Endothelial cell of umbilical vein (primary cell): ENCODE measurements at regions not wholly inside any gene's neighbourhood (a gene's known extent, or its start where the extent isn't known, plus 50 kb on each side); places are given as distances from the start of the nearest gene placed in this dataset.
A peak's percentile ranks its signal among the peaks of the same experiment; 100 is the strongest.

Source experiments
- BruUV-seq: library from RNA; stranded (reverse); fragments of 400-500 nt; replicated peaks from 2 replicates; lab custom pipeline; 2021; lab: Mats Ljungman, UMichigan
- CTCF ChIA-PET: fragments of 300-600, 350-600 bp; sonication (Branson Sonifier 250); formaldehyde crosslinking; loops from one replicate; lab custom pipeline; 2021; ENCODE audit warnings: antibody characterized with exemption, inconsistent platforms; lab: Charles Lee
- POLR2A ChIA-PET: fragments of 300-600, 350-600 bp; sonication (Branson Sonifier 250); formaldehyde crosslinking; loops from one replicate; lab custom pipeline; 2021; ENCODE audit warnings: antibody characterized with exemption, inconsistent platforms; lab: Charles Lee
- DNase-seq: peaks from one replicate; pipeline ENCODE4 v3.0.0-alpha.2; 2011; ENCODE audit warnings: low read depth, low spot score
- FAIRE-seq: peaks from 2 replicates; lab custom pipeline; 2011; peaks lifted over from hg19 to GRCh38; lab: Jason Lieb, UNC
- H2AFZ ChIP-seq: 2 replicates; pipeline ENCODE4 v1.6.0; 2012; ENCODE audit warnings: low read depth, low read length, control low read depth, inconsistent platforms
- H3K27ac ChIP-seq: 2 replicates; pipeline ENCODE4 v1.5.1; 2011; ENCODE audit warnings: low read depth, mild to moderate bottlenecking, control low read depth, low read length, moderate library complexity; ENCODE audit not compliant: insufficient read depth
- H3K27me3 ChIP-seq, 2 experiments: 2 replicates each; pipeline versions ENCODE4 v1.6.0 to v1.6.1; 2011; ENCODE audit warnings: low read length in 2 of 2, mixed read lengths in 1 of 2; ENCODE audit not compliant: control insufficient read depth in 2 of 2, insufficient read depth in 2 of 2
- H3K36me3 ChIP-seq, 2 experiments: 2 replicates in 1 of 2; 3 replicates in 1 of 2; pipeline ENCODE4 v1.5.1; 2011; ENCODE audit warnings: low read length in 2 of 2, mild to moderate bottlenecking in 1 of 2, moderate library complexity in 1 of 2; ENCODE audit not compliant: control insufficient read depth in 2 of 2, insufficient read depth in 2 of 2; ENCODE audit errors: extremely low read depth in 1 of 2
- H3K4me1 ChIP-seq: 3 replicates; pipeline ENCODE4 v1.5.1; 2011; ENCODE audit warnings: mild to moderate bottlenecking, low read length; ENCODE audit not compliant: control insufficient read depth, insufficient read depth; ENCODE audit errors: extremely low read depth
- H3K4me2 ChIP-seq: 2 replicates; pipeline ENCODE4 v1.6.1; 2011; ENCODE audit warnings: low read length, control low read depth, mixed read lengths; ENCODE audit not compliant: insufficient read depth
- H3K4me3 ChIP-seq, 3 experiments: fragments of 200-600 bp in 1 of 3; sonication (generic), shearing (Covaris generic) in 1 of 3; replicated peaks in 1 of 3; 2 replicates each; pipeline ENCODE4 v1.5.1; 2011 to 2016; ENCODE audit warnings: control low read depth in 3 of 3, low read length in 3 of 3, mild to moderate bottlenecking in 2 of 3, inconsistent platforms in 1 of 3, low read depth in 1 of 3, moderate library complexity in 1 of 3; ENCODE audit not compliant: insufficient read depth in 1 of 3
- H3K79me2 ChIP-seq: 2 replicates; pipeline ENCODE4 v1.6.0; 2012; ENCODE audit warnings: low read length, inconsistent platforms; ENCODE audit not compliant: control insufficient read depth, insufficient read depth
- H3K9ac ChIP-seq: replicated peaks from 2 replicates; pipeline ENCODE3; 2011; ENCODE audit warnings: low read length, control low read depth; ENCODE audit not compliant: insufficient read depth; ENCODE audit errors: extremely low read depth
- H3K9me1 ChIP-seq: replicated peaks from 3 replicates; pipeline ENCODE4 v1.6.0; 2011; ENCODE audit warnings: mild to moderate bottlenecking, low read length; ENCODE audit not compliant: control insufficient read depth, insufficient read depth; ENCODE audit errors: extremely low read depth
- H3K9me3 ChIP-seq: replicated peaks from 2 replicates; pipeline ENCODE4 v1.5.1; 2012; ENCODE audit warnings: low read length, inconsistent platforms; ENCODE audit not compliant: control insufficient read depth, insufficient read depth
- H4K20me1 ChIP-seq: replicated peaks from 2 replicates; pipeline ENCODE3; 2011; ENCODE audit warnings: mild to moderate bottlenecking, low read length; ENCODE audit not compliant: control insufficient read depth, insufficient read depth; ENCODE audit errors: extremely low read depth
- CTCF ChIP-seq, 2 donors: IDR thresholded peaks; 1 replicate in 1 of 2; 2 replicates in 1 of 2; pipeline ENCODE4 v1.5.1; 2011; ENCODE audit warnings: low read length in 2 of 2, mild to moderate bottlenecking in 2 of 2, moderate library complexity in 2 of 2, control low read depth in 1 of 2, inconsistent platforms in 1 of 2, low read depth in 1 of 2; ENCODE audit not compliant: insufficient read depth in 1 of 2; ENCODE audit errors: extremely low read depth in 1 of 2
- FOS ChIP-seq: IDR thresholded peaks from 2 replicates; pipeline ENCODE4 v1.6.1; 2011; ENCODE audit warnings: mild to moderate bottlenecking, low read length, moderate library complexity, borderline replicate concordance; ENCODE audit not compliant: insufficient read depth
- GATA2 ChIP-seq: IDR thresholded peaks from 2 replicates; pipeline ENCODE4 v1.7.0; 2011; ENCODE audit warnings: low read depth, mild to moderate bottlenecking, moderate library complexity, mixed read lengths, low read length; ENCODE audit not compliant: insufficient read length, insufficient read depth
- JUN ChIP-seq: IDR thresholded peaks from 2 replicates; pipeline ENCODE4 v1.6.1; 2011; ENCODE audit warnings: borderline replicate concordance, low read depth; ENCODE audit not compliant: insufficient read length, insufficient read depth
- POLR2A ChIP-seq: IDR thresholded peaks from 2 replicates; pipeline ENCODE4 v1.6.1; 2012; ENCODE audit warnings: low read depth, mild to moderate bottlenecking, control low read depth, low read length
- POLR2AphosphoS5 ChIP-seq: IDR thresholded peaks from 2 replicates; pipeline ENCODE4 v1.6.1; 2012; ENCODE audit warnings: low read depth, mild to moderate bottlenecking, control low read depth, low read length, moderate library complexity; ENCODE audit not compliant: insufficient read depth
- dilution Hi-C: fragments of 300-500 bp; cut with MboI; formaldehyde crosslinking; loops from one replicate; pipeline ENCODE4 v1.15.0; 2019; ENCODE audit warnings: low sequenced_read_pairs; ENCODE audit not compliant: extremely low pct_ligation_motif_present
- intact Hi-C: fragments of 100-400 bp; cut with micrococcal nuclease; formaldehyde crosslinking; loops from one replicate; pipeline ENCODE4 v1.10.0; 2022

- no peaks in the 10 kb centered on the region for H3K36me3 ChIP-seq
- H3K4me2 ChIP-seq = peak overlapping the region; percentile 91
- BruUV-seq = no TSS peak
- ChIA-PET POLR2A (interaction anchor here (0.6 to 6.2 kb wide), 14 partner anchors 9 to 153 kb away, joined by 3 to 53 read pairs (median 8); partner anchors contain the start of gene SCHIP1), CTCF (interaction anchor here (0.9 to 9.7 kb wide), 16 partner anchors 12 to 260 kb away, joined by 3 to 145 read pairs (median 5); partner anchors contain the start of genes IL12A and SCHIP1)
- no peaks in the 10 kb centered on the region for H3K9me3 ChIP-seq
- TF ChIP-seq GATA2 = no peak
- TF ChIP-seq POLR2A = peak; percentile 55
- DNase-seq (no peak), FAIRE-seq (no peak)
- no peaks in the 10 kb centered on the region for H3K27me3 ChIP-seq
- H4K20me1 ChIP-seq = no peaks in the 10 kb centered on the region
- H3K79me2 ChIP-seq = peaks cover 55% of the 10 kb centered on the region
- H3K4me3 ChIP-seq = peak overlapping the region in 2 of 3 experiments; percentile 45 to 52
- dilution Hi-C loops (no loop called here), intact Hi-C loops (loop anchor here (1.0 to 10.0 kb wide), 3 partner anchors 24 to 551 kb away; no protein-coding TSS in a partner anchor)
- H2AFZ ChIP-seq = no peak overlapping the region
- peak overlapping the region; percentile 85 for H3K9ac ChIP-seq
- no peaks in the 10 kb centered on the region for H3K9me1 ChIP-seq
- peak overlapping the region; percentile 97 for H3K27ac ChIP-seq
- H3K4me1 ChIP-seq = peaks cover 70% of the 10 kb centered on the region
Observed at GRCh38 chr3:159853506-159853864, 135.2 kb upstream of the IL12A start.

GRCh38 chr3:159854500-159855124 is 134.0 kb upstream of the IL12A start:
- BruUV-seq = no TSS peak
- Histone ChIP-seq H3K27ac (peak overlapping the region; percentile 97), H3K36me3 (no peaks in the 10 kb centered on the region), H3K9me1 (no peaks in the 10 kb centered on the region), H3K27me3 (no peaks in the 10 kb centered on the region), H3K4me2 (peak overlapping the region; percentile 91), H3K4me3 (peak overlapping the region in 2 of 3 experiments; percentile 45 to 52), H3K9ac (peak overlapping the region; percentile 85), H2AFZ (no peak overlapping the region), H3K4me1 (peaks cover 77% of the 10 kb centered on the region), H3K79me2 (peaks cover 55% of the 10 kb centered on the region), H3K9me3 (no peaks in the 10 kb centered on the region), H4K20me1 (no peaks in the 10 kb centered on the region)
- intact Hi-C loops (loop anchor here (1.0 to 10.0 kb wide), 3 partner anchors 29 to 550 kb away; no protein-coding TSS in a partner anchor), dilution Hi-C loops (no loop called here)
- TF ChIP-seq POLR2AphosphoS5 (peak; percentile 51), JUN (peak; percentile 90), CTCF (IDR thresholded peaks at IDR 0.05; ENCODE audit: extremely low read depth in 1 of 2, insufficient read depth in 1 of 2, low read depth in 1 of 2, low read length in 2 of 2) (no peak), POLR2A (no peak), FOS (peak; percentile 63)
- ChIA-PET CTCF (interaction anchor here (1.0 to 9.7 kb wide), 12 partner anchors 11 to 261 kb away, joined by 3 to 145 read pairs (median 6); partner anchors contain the start of gene SCHIP1), POLR2A (interaction anchor here (1.0 to 6.2 kb wide), 7 partner anchors 17 to 33 kb away, joined by 3 to 53 read pairs (median 18); no protein-coding TSS in a partner anchor)
- FAIRE-seq = peak; percentile 70
- peak; percentile 94 for DNase-seq
